HAP-1 (cell line): ENCODE measurements at regions not wholly inside any gene's neighbourhood (a gene's known extent, or its start where the extent isn't known, plus 50 kb on each side); places are given as distances from the start of the nearest gene placed in this dataset.

ENCODE experiments used
- DNase-seq, 2 experiments: peaks; one replicate each; pipeline ENCODE4 v3.0.0-alpha.2; 2016 to 2020; ENCODE audit warnings: low spot score in 2 of 2
- H3K27me3 ChIP-seq: fragments of 250-450 bp; sonication (Bioruptor Pico); 2 replicates; pipeline ENCODE4 v1.5.1; 2020; ENCODE audit warnings: low read depth, mild to moderate bottlenecking, moderate library complexity
- H3K36me3 ChIP-seq: fragments of 250-450 bp; sonication (Bioruptor Pico); replicated peaks from 2 replicates; pipeline ENCODE4 v1.5.1; 2020; ENCODE audit warnings: mild to moderate bottlenecking
- H3K4me1 ChIP-seq: fragments of 250-450 bp; sonication (Bioruptor Pico); 2 replicates; pipeline ENCODE4 v1.5.1; 2020; ENCODE audit warnings: mild to moderate bottlenecking
- H3K4me3 ChIP-seq: fragments of 250-450 bp; sonication (Bioruptor Pico); 2 replicates; pipeline ENCODE4 v1.5.1; 2020; ENCODE audit warnings: mild to moderate bottlenecking, moderate library complexity
- H3K9me3 ChIP-seq: fragments of 250-450 bp; sonication (Bioruptor Pico); 2 replicates; pipeline ENCODE4 v1.5.1; 2020; ENCODE audit warnings: mild to moderate bottlenecking, moderate library complexity
- in situ Hi-C: fragments of 300-500 bp; cut with MboI; formaldehyde crosslinking; loops from 3 replicates; pipeline ENCODE4 v1.14.3; 2020; ENCODE audit warnings: low sequenced_read_pairs, inconsistent platforms, mixed read lengths

GRCh38 chr12:90851800-90852718 is 102.9 kb downstream of the CCER1 start:
- Histone ChIP-seq H3K9me3 (no peaks in the 10 kb centered on the region), H3K36me3 (no peaks in the 10 kb centered on the region), H3K4me1 (no peaks in the 10 kb centered on the region), H3K27me3 (no peaks in the 10 kb centered on the region), H3K4me3 (no peak overlapping the region)
- DNase-seq: no peak
- in situ Hi-C loops: no loop called here

- no peaks in the 10 kb centered on the region for H3K9me3 ChIP-seq
- no peak for DNase-seq
- no peaks in the 10 kb centered on the region for H3K4me1 ChIP-seq
- H3K36me3 ChIP-seq: no peaks in the 10 kb centered on the region
- in situ Hi-C loops: no loop called here
- no peak overlapping the region for H3K4me3 ChIP-seq
- no peaks in the 10 kb centered on the region for H3K27me3 ChIP-seq
Measured at GRCh38 chr12:90842477-90842876, 112.5 kb downstream of the CCER1 start.

- H3K27me3 ChIP-seq: no peaks in the 10 kb centered on the region
- H3K4me1 ChIP-seq: no peaks in the 10 kb centered on the region
- no peaks in the 10 kb centered on the region for H3K36me3 ChIP-seq
- no peak overlapping the region for H3K4me3 ChIP-seq
- no peaks in the 10 kb centered on the region for H3K9me3 ChIP-seq
- in situ Hi-C loops: no loop called here
- DNase-seq: no peak
Measured at GRCh38 chr12:90841336-90841735, 113.6 kb downstream of the CCER1 start.

GRCh38 chr12:90839346-90839745 is 115.6 kb downstream of the CCER1 start:
- H3K36me3 ChIP-seq: no peaks in the 10 kb centered on the region
- H3K4me1 ChIP-seq: no peaks in the 10 kb centered on the region
- DNase-seq: no peak
- no peaks in the 10 kb centered on the region for H3K9me3 ChIP-seq
- no peak overlapping the region for H3K4me3 ChIP-seq
- in situ Hi-C loops: no loop called here
- H3K27me3 ChIP-seq: no peaks in the 10 kb centered on the region

- Histone ChIP-seq H3K4me1 (no peaks in the 10 kb centered on the region), H3K27me3 (no peaks in the 10 kb centered on the region), H3K36me3 (no peaks in the 10 kb centered on the region), H3K9me3 (no peaks in the 10 kb centered on the region), H3K4me3 (no peak overlapping the region)
- no peak for DNase-seq
- in situ Hi-C loops: no loop called here
Measured at GRCh38 chr12:90836689-90837088, 118.3 kb downstream of the CCER1 start.

GRCh38 chr12:90833228-90833627 is 121.7 kb downstream of the CCER1 start:
- H3K36me3 ChIP-seq: no peaks in the 10 kb centered on the region
- H3K4me1 ChIP-seq: no peaks in the 10 kb centered on the region
- no peak for DNase-seq
- no peak overlapping the region for H3K4me3 ChIP-seq
- H3K27me3 ChIP-seq: no peaks in the 10 kb centered on the region
- in situ Hi-C loops: no loop called here
- H3K9me3 ChIP-seq: no peaks in the 10 kb centered on the region

GRCh38 chr12:90832427-90832826 is 122.5 kb downstream of the CCER1 start:
- in situ Hi-C loops: no loop called here
- no peaks in the 10 kb centered on the region for H3K9me3 ChIP-seq
- no peaks in the 10 kb centered on the region for H3K36me3 ChIP-seq
- DNase-seq: no peak
- H3K27me3 ChIP-seq: no peaks in the 10 kb centered on the region
- H3K4me1 ChIP-seq: no peaks in the 10 kb centered on the region
- no peak overlapping the region for H3K4me3 ChIP-seq

GRCh38 chr12:90831712-90832111 is 123.3 kb downstream of the CCER1 start:
- no peak for DNase-seq
- Histone ChIP-seq H3K27me3 (no peaks in the 10 kb centered on the region), H3K36me3 (no peaks in the 10 kb centered on the region), H3K4me1 (no peaks in the 10 kb centered on the region), H3K4me3 (no peak overlapping the region), H3K9me3 (no peaks in the 10 kb centered on the region)
- in situ Hi-C loops: no loop called here

GRCh38 chr12:90829044-90829443 is 125.9 kb downstream of the CCER1 start:
- no peak for DNase-seq
- in situ Hi-C loops: no loop called here
- no peaks in the 10 kb centered on the region for H3K27me3 ChIP-seq

GRCh38 chr12:90828621-90829020 is 126.4 kb downstream of the CCER1 start:
- DNase-seq: no peak
- no peaks in the 10 kb centered on the region for H3K9me3 ChIP-seq
- no peaks in the 10 kb centered on the region for H3K4me1 ChIP-seq
- in situ Hi-C loops: no loop called here
- H3K27me3 ChIP-seq: no peaks in the 10 kb centered on the region
- no peak overlapping the region for H3K4me3 ChIP-seq
- no peaks in the 10 kb centered on the region for H3K36me3 ChIP-seq

More at GRCh38 chr12:90829044-90829443, 125.9 kb downstream of the CCER1 start:
- Histone ChIP-seq H3K36me3 (no peaks in the 10 kb centered on the region), H3K9me3 (no peaks in the 10 kb centered on the region), H3K4me1 (no peaks in the 10 kb centered on the region), H3K4me3 (no peak overlapping the region)

- no peak overlapping the region for H3K4me3 ChIP-seq
- DNase-seq: no peak
- no peaks in the 10 kb centered on the region for H3K4me1 ChIP-seq
- no peaks in the 10 kb centered on the region for H3K9me3 ChIP-seq
- no peaks in the 10 kb centered on the region for H3K36me3 ChIP-seq
- in situ Hi-C loops: no loop called here
- H3K27me3 ChIP-seq: no peaks in the 10 kb centered on the region
Measured at GRCh38 chr12:90827567-90827966, 127.4 kb downstream of the CCER1 start.

GRCh38 chr12:90826036-90826435 is 128.9 kb downstream of the CCER1 start:
- no peaks in the 10 kb centered on the region for H3K4me1 ChIP-seq
- no peak overlapping the region for H3K4me3 ChIP-seq
- H3K36me3 ChIP-seq: no peaks in the 10 kb centered on the region
- H3K9me3 ChIP-seq: no peaks in the 10 kb centered on the region
- no peaks in the 10 kb centered on the region for H3K27me3 ChIP-seq
- in situ Hi-C loops: no loop called here
- no peak for DNase-seq

GRCh38 chr12:90823859-90824258 is 131.1 kb downstream of the CCER1 start:
- Histone ChIP-seq H3K4me1 (no peaks in the 10 kb centered on the region), H3K36me3 (no peaks in the 10 kb centered on the region), H3K9me3 (no peaks in the 10 kb centered on the region), H3K27me3 (no peaks in the 10 kb centered on the region), H3K4me3 (no peak overlapping the region)
- in situ Hi-C loops: no loop called here
- no peak for DNase-seq

GRCh38 chr12:90819709-90820108 is 135.3 kb downstream of the CCER1 start:
- H3K27me3 ChIP-seq: no peaks in the 10 kb centered on the region
- no peak overlapping the region for H3K4me3 ChIP-seq
- H3K9me3 ChIP-seq: no peaks in the 10 kb centered on the region
- no peaks in the 10 kb centered on the region for H3K4me1 ChIP-seq
- in situ Hi-C loops: no loop called here
- no peak for DNase-seq
- no peaks in the 10 kb centered on the region; the same call in 1 of the 2 replicates for H3K36me3 ChIP-seq
